Spleen (tissue), 7 donors: ENCODE measurements at regions not wholly inside any gene's neighbourhood (a gene's known extent, or its start where the extent isn't known, plus 50 kb on each side); places are given as distances from the start of the nearest gene placed in this dataset.

Source experiments
- POLR2A ChIP-seq, 3 donors: fragments of 450-650 bp; IDR thresholded peaks; one replicate each; pipeline ENCODE4 v1.5.1; 2017; ENCODE audit warnings: antibody characterized with exemption in 3 of 3, mild to moderate bottlenecking in 1 of 3
- TF ChIP-seq, protein P1 (sequence below), 11 experiments: fragments of 200-600 bp in 7 of 11; fragments of 450-650 bp in 4 of 11; sonication (generic) in 4 of 11; IDR thresholded peaks in 8 of 11; conservative IDR thresholded peaks in 3 of 11; 1 replicate in 7 of 11; 2 replicates in 4 of 11; pipeline versions ENCODE4 v1.4.0 to v1.8.0; 2016 to 2021; ENCODE audit warnings: antibody characterized with exemption in 11 of 11, inconsistent platforms in 4 of 11, mild to moderate bottlenecking in 1 of 11
- donor health status: DM: no; HTN: no; CAD: no; lungs with moderate emphysema.
- donor health status: DM: no; HTN: no; CAD: no.
- donor health status: DM: no; HTN: no; CAD: no.

DNA sequence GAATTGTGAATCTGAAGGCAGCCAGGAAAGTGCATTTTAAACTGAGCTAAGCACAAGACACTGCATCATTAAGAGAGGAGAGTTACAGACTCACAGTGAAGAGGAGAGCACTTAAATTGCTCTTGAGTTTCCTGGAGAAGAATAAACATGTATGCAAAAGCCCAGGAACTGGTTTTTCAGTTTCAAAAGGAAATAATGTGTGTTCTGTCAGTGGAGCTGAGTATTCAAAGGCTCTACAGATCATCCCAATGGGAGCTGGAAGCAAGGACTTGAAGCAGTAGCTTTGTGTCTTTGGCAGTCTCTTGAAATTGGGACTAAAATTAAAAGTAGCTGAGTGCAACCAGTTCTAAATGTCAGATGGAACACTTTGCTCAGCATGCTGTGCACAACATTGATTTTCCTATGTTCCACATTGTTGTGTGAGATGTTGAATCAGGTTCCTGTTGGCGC lies 147.5 kb upstream of the ANK2 start:
- TF ChIP-seq POLR2A (IDR thresholded peaks at IDR 0.05): no peak
- TF ChIP-seq, protein P1, sequence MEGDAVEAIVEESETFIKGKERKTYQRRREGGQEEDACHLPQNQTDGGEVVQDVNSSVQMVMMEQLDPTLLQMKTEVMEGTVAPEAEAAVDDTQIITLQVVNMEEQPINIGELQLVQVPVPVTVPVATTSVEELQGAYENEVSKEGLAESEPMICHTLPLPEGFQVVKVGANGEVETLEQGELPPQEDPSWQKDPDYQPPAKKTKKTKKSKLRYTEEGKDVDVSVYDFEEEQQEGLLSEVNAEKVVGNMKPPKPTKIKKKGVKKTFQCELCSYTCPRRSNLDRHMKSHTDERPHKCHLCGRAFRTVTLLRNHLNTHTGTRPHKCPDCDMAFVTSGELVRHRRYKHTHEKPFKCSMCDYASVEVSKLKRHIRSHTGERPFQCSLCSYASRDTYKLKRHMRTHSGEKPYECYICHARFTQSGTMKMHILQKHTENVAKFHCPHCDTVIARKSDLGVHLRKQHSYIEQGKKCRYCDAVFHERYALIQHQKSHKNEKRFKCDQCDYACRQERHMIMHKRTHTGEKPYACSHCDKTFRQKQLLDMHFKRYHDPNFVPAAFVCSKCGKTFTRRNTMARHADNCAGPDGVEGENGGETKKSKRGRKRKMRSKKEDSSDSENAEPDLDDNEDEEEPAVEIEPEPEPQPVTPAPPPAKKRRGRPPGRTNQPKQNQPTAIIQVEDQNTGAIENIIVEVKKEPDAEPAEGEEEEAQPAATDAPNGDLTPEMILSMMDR (IDR thresholded peaks at IDR 0.05 in 8 of 11, conservative IDR thresholded peaks at IDR 0.05 in 3 of 11): no peak
